HepG2 (cell line): ENCODE measurements at regions not wholly inside any gene's neighbourhood (a gene's known extent, or its start where the extent isn't known, plus 50 kb on each side); places are given as distances from the start of the nearest gene placed in this dataset.
A peak's percentile ranks its signal among the peaks of the same experiment; 100 is the strongest.

ENCODE experiments used
- AGO2 ChIP-seq: fragments of 200-400 bp; formaldehyde crosslinking; optimal IDR thresholded peaks from 2 replicates; pipeline ENCODE3; 2017; ENCODE audit warnings: mild to moderate bottlenecking, low read depth, low read length, moderate library complexity
- ATF7-NPFF ChIP-seq: sonication (generic); formaldehyde crosslinking; IDR thresholded peaks from 2 replicates; pipeline ENCODE4 v1.8.1; 2023; ENCODE audit warnings: mild to moderate bottlenecking, low read depth, missing genetic modification reagents, moderate library complexity
- CSRNP1 ChIP-seq: sonication (generic); formaldehyde crosslinking; IDR thresholded peaks from 2 replicates; pipeline ENCODE4 v1.8.1; 2023; ENCODE audit warnings: mild to moderate bottlenecking, missing genetic modification reagents
- ELF4 ChIP-seq: sonication (generic); formaldehyde crosslinking; IDR thresholded peaks from 2 replicates; pipeline ENCODE4 v1.5.0; 2020; ENCODE audit warnings: missing genetic modification reagents, mild to moderate bottlenecking, moderate library complexity, borderline replicate concordance
- FOXA1 ChIP-seq, 2 experiments: fragments of 450-650 bp in 1 of 2; sonication (generic) in 1 of 2; formaldehyde crosslinking in 1 of 2; IDR thresholded peaks; 2 replicates each; pipeline versions ENCODE4 v1.4.0 to v1.6.1; 2016 to 2020; ENCODE audit warnings: missing genetic modification reagents in 1 of 2
- FOXA3 ChIP-seq: IDR thresholded peaks from 2 replicates; pipeline ENCODE4 v1.6.1; 2016; ENCODE audit warnings: missing genetic modification reagents, missing compliant biosample characterization
- FOXJ3 ChIP-seq: sonication (generic); formaldehyde crosslinking; IDR thresholded peaks from 2 replicates; pipeline ENCODE4 v1.4.0; 2020; ENCODE audit warnings: missing genetic modification reagents, mild to moderate bottlenecking, borderline replicate concordance
- FOXP1 ChIP-seq, 2 experiments: fragments of 450-650 bp in 1 of 2; IDR thresholded peaks; 2 replicates each; pipeline ENCODE4 v1.6.1; 2017 to 2018; ENCODE audit warnings: antibody characterized with exemption in 1 of 2
- HHEX ChIP-seq: IDR thresholded peaks from 2 replicates; pipeline ENCODE4 v1.6.1; 2016; ENCODE audit warnings: control low read depth
- HIVEP1 ChIP-seq: sonication (generic); formaldehyde crosslinking; IDR thresholded peaks from 2 replicates; pipeline ENCODE4 v1.4.0; 2020; ENCODE audit warnings: mild to moderate bottlenecking, missing genetic modification reagents
- MAZ ChIP-seq, 2 experiments: sonication (generic) in 1 of 2; formaldehyde crosslinking in 1 of 2; IDR thresholded peaks; 2 replicates each; pipeline versions ENCODE4 v1.5.0 to v1.6.1; 2012 to 2020; ENCODE audit warnings: low read depth in 2 of 2, mild to moderate bottlenecking in 2 of 2, borderline replicate concordance in 1 of 2, improper control_type of control experiment in 1 of 2, low read length in 1 of 2, missing genetic modification reagents in 1 of 2, moderate library complexity in 1 of 2
- NFIB ChIP-seq: sonication (generic); formaldehyde crosslinking; IDR thresholded peaks from 2 replicates; pipeline ENCODE4 v1.9.0; 2021; ENCODE audit warnings: missing genetic modification reagents, mild to moderate bottlenecking, borderline replicate concordance
- PAF1 ChIP-seq: IDR thresholded peaks from 2 replicates; pipeline ENCODE4 v1.6.1; 2016; ENCODE audit warnings: missing genetic modification reagents, missing compliant biosample characterization
- RBM39 ChIP-seq: fragments of 200-400 bp; formaldehyde crosslinking; IDR thresholded peaks from one replicate; pipeline ENCODE4 v1.6.1; 2018; ENCODE audit warnings: antibody characterized with exemption, mild to moderate bottlenecking, low read depth, low read length; ENCODE audit not compliant: poor library complexity, severe bottlenecking
- SIX1 ChIP-seq: sonication (generic); formaldehyde crosslinking; IDR thresholded peaks from 2 replicates; pipeline ENCODE4 v1.4.0; 2020; ENCODE audit warnings: missing genetic modification reagents, borderline replicate concordance
- SRF ChIP-seq: IDR thresholded peaks from 2 replicates; pipeline ENCODE4 v1.6.1; 2011; ENCODE audit warnings: mild to moderate bottlenecking, low read depth, low read length, moderate library complexity
- STAT5B ChIP-seq: sonication (generic); formaldehyde crosslinking; IDR thresholded peaks from 2 replicates; pipeline ENCODE4 v1.4.0; 2020; ENCODE audit warnings: missing genetic modification reagents
- TOE1 ChIP-seq: sonication (generic); formaldehyde crosslinking; IDR thresholded peaks from 2 replicates; pipeline ENCODE4 v1.4.0; 2020; ENCODE audit warnings: mild to moderate bottlenecking, missing genetic modification reagents
- U2AF2 ChIP-seq: fragments of 200-400 bp; formaldehyde crosslinking; IDR thresholded peaks from 2 replicates; pipeline ENCODE4 v1.6.1; 2017; ENCODE audit warnings: low read depth, mild to moderate bottlenecking, low read length
- ZC3H13 ChIP-seq: sonication (generic); formaldehyde crosslinking; IDR thresholded peaks from 2 replicates; pipeline ENCODE4 v1.8.1; 2023; ENCODE audit warnings: mild to moderate bottlenecking, missing genetic modification reagents, moderate library complexity
- ZNF24 ChIP-seq: fragments of 450-650 bp; IDR thresholded peaks from 2 replicates; pipeline ENCODE4 v1.6.1; 2017; ENCODE audit warnings: antibody characterized with exemption, mild to moderate bottlenecking
- ZNF567 ChIP-seq: sonication (generic); formaldehyde crosslinking; IDR thresholded peaks from 2 replicates; pipeline ENCODE4 v1.8.1; 2023; ENCODE audit warnings: mild to moderate bottlenecking, missing genetic modification reagents, borderline replicate concordance
- ZNF713 ChIP-seq: sonication (generic); formaldehyde crosslinking; IDR thresholded peaks from 2 replicates; pipeline ENCODE4 v1.4.0; 2020; ENCODE audit warnings: mild to moderate bottlenecking, missing genetic modification reagents
- ZNF883 ChIP-seq: sonication (generic); formaldehyde crosslinking; IDR thresholded peaks from 2 replicates; pipeline ENCODE4 v1.5.1; 2020; ENCODE audit warnings: mild to moderate bottlenecking, missing genetic modification reagents; ENCODE audit errors: not compliant biosample characterization
- TF ChIP-seq, protein P1 (sequence below): sonication (generic); formaldehyde crosslinking; IDR thresholded peaks from 2 replicates; pipeline ENCODE4 v1.4.0; 2020; ENCODE audit warnings: missing genetic modification reagents, mild to moderate bottlenecking, borderline replicate concordance

- TF ChIP-seq TOE1 (CRISPR knock-in tag) (no peak), ZNF883 (CRISPR knock-in tag) (no peak), ZC3H13 (CRISPR knock-in tag) (no peak), HHEX (CRISPR knock-in tag) (peak; percentile 64; the same call in 1 of the 2 replicates), SIX1 (CRISPR knock-in tag) (no peak), CSRNP1 (CRISPR knock-in tag) (no peak), FOXA3 (CRISPR knock-in tag) (no peak), ZNF24 (no peak), MAZ (IDR thresholded peaks at IDR 0.05; ENCODE audit: borderline replicate concordance, low read depth, low read length) (no peak), MAZ (CRISPR knock-in tag; IDR thresholded peaks at IDR 0.05; ENCODE audit: low read depth) (no peak), ATF7-NPFF (CRISPR knock-in tag) (no peak), HIVEP1 (CRISPR knock-in tag) (no peak), ZNF567 (CRISPR knock-in tag) (no peak), SRF (no peak), U2AF2 (no peak), RBM39 (no peak), ZNF713 (CRISPR knock-in tag) (no peak), FOXP1 (IDR thresholded peaks at IDR 0.05) (no peak), FOXP1 (CRISPR knock-in tag; IDR thresholded peaks at IDR 0.05) (peak; percentile 19; the same call in 1 of the 2 replicates), FOXJ3 (CRISPR knock-in tag) (peak; percentile 30; the same call in 1 of the 2 replicates), PAF1 (no peak), FOXA1 (IDR thresholded peaks at IDR 0.05) (no peak), FOXA1 (CRISPR knock-in tag; IDR thresholded peaks at IDR 0.05) (peak; percentile 58), AGO2 (no peak), ELF4 (CRISPR knock-in tag) (no peak), STAT5B (CRISPR knock-in tag) (no peak), NFIB (no peak)
- TF ChIP-seq, protein P1, sequence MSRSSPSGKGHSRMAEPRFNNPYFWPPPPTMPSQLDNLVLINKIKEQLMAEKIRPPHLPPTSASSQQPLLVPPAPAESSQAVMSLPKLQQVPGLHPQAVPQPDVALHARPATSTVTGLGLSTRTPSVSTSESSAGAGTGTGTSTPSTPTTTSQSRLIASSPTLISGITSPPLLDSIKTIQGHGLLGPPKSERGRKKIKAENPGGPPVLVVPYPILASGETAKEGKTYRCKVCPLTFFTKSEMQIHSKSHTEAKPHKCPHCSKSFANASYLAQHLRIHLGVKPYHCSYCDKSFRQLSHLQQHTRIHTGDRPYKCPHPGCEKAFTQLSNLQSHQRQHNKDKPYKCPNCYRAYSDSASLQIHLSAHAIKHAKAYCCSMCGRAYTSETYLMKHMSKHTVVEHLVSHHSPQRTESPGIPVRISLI (CRISPR knock-in tag): peak; percentile 30; the same call in 1 of the 2 replicates
Observed at GRCh38 chr4:42824278-42824977, 68.1 kb upstream of the GRXCR1 start (continued).
